DMS53 (cell line): ENCODE measurements at regions not wholly inside any gene's neighbourhood (a gene's known extent, or its start where the extent isn't known, plus 50 kb on each side); places are given as distances from the start of the nearest gene placed in this dataset.
"Not testable (repeated sequence)": the region's sequence is repeated elsewhere in the genome, so short reads cannot be mapped to it uniquely, and the experiment has no call there.

Experiments
- DNase-seq: peaks from one replicate; lab custom pipeline; 2025; lab: John Stamatoyannopoulos, UW

- DNase-seq, result peak; percentile 87
These were observed 167.7 kb downstream of the TOMM20 start for GRCh38 chr1:234960722-234961455.

GRCh38 chr1:234958706-234959657 lies 169.7 kb downstream of the TOMM20 start:
- DNase-seq, result peak; percentile 38

GRCh38 chr1:234958066-234958705 lies 170.5 kb downstream of the TOMM20 start:
- peak; percentile 38 for DNase-seq

- peak; percentile 99 for DNase-seq
These were observed 171.1 kb downstream of the TOMM20 start for GRCh38 chr1:234957330-234958065.

- peak; percentile 91 for DNase-seq
These were observed 171.8 kb downstream of the TOMM20 start for GRCh38 chr1:234956821-234957329.

- DNase-seq, result peak; percentile 92
These were observed 173.4 kb downstream of the TOMM20 start for GRCh38 chr1:234955107-234955731.

GRCh38 chr1:234954613-234955012 lies 174.0 kb downstream of the TOMM20 start:
- DNase-seq, result peak; percentile 57

- no peak for DNase-seq
These were observed 174.8 kb downstream of the TOMM20 start for GRCh38 chr1:234953655-234954405.

- DNase-seq, result no peak
These were observed 178.0 kb downstream of the TOMM20 start for GRCh38 chr1:234950598-234950997.

- not testable (repeated sequence) for DNase-seq
These were observed 179.1 kb downstream of the TOMM20 start for GRCh38 chr1:234949528-234949927.

GRCh38 chr1:234944439-234945344 lies 183.9 kb downstream of the TOMM20 start:
- no peak for DNase-seq

- peak; percentile 80 for DNase-seq
These were observed 184.7 kb downstream of the TOMM20 start for GRCh38 chr1:234943836-234944402.

- no peak for DNase-seq
These were observed 185.6 kb downstream of the TOMM20 start for GRCh38 chr1:234942879-234943506.

- no peak for DNase-seq
These were observed 186.7 kb downstream of the TOMM20 start for GRCh38 chr1:234942012-234942332.

GRCh38 chr1:234941321-234942011 lies 187.2 kb downstream of the TOMM20 start:
- no peak for DNase-seq

- DNase-seq, result no peak
These were observed 187.8 kb downstream of the TOMM20 start for GRCh38 chr1:234940841-234941240.

GRCh38 chr1:234938924-234939323 lies 189.7 kb downstream of the TOMM20 start:
- no peak for DNase-seq

- DNase-seq, result no peak
These were observed 190.5 kb downstream of the TOMM20 start for GRCh38 chr1:234938135-234938534.
